Ammon's horn (tissue), 1 donor: ENCODE measurements at regions not wholly inside any gene's neighbourhood (a gene's known extent, or its start where the extent isn't known, plus 50 kb on each side); places are given as distances from the start of the nearest gene placed in this dataset.
"Not testable (repeated sequence)": the region's sequence is repeated elsewhere in the genome, so short reads cannot be mapped to it uniquely, and the experiment has no call there.

Experiments
- DNase-seq: peaks from one replicate; pipeline ENCODE4 v3.0.0-alpha.2; 2016; ENCODE audit warnings: low spot score

GRCh38 chr6:78505178-78505577, 362.2 kb upstream of the IRAK1BP1 start:
- DNase-seq, result no peak

- DNase-seq, result no peak
Measured at GRCh38 chr6:78511009-78511408, 356.3 kb upstream of the IRAK1BP1 start.

- no peak for DNase-seq
Measured at GRCh38 chr6:78513856-78514255, 353.5 kb upstream of the IRAK1BP1 start.

- DNase-seq, result no peak
Measured at GRCh38 chr6:78515271-78515670, 352.1 kb upstream of the IRAK1BP1 start.

- no peak for DNase-seq
Measured at GRCh38 chr6:78517399-78517798, 350.0 kb upstream of the IRAK1BP1 start.

GRCh38 chr6:78523622-78524021, 343.7 kb upstream of the IRAK1BP1 start:
- DNase-seq, result no peak

- DNase-seq, result peak; percentile 45
Measured at GRCh38 chr6:78525976-78526375, 341.4 kb upstream of the IRAK1BP1 start.

- no peak for DNase-seq
Measured at GRCh38 chr6:78526432-78526831, 340.9 kb upstream of the IRAK1BP1 start.

GRCh38 chr6:78528926-78529325, 338.4 kb upstream of the IRAK1BP1 start:
- DNase-seq, result no peak

- DNase-seq, result no peak
Measured at GRCh38 chr6:78530208-78530607, 337.1 kb upstream of the IRAK1BP1 start.

- DNase-seq, result no peak
Measured at GRCh38 chr6:78533426-78533825, 333.9 kb upstream of the IRAK1BP1 start.

GRCh38 chr6:78533876-78534275, 333.5 kb upstream of the IRAK1BP1 start:
- no peak for DNase-seq

GRCh38 chr6:78538002-78538401, 329.3 kb upstream of the IRAK1BP1 start:
- DNase-seq, result no peak

- DNase-seq, result not testable (repeated sequence)
Measured at GRCh38 chr6:78547636-78548035, 319.7 kb upstream of the IRAK1BP1 start.

GRCh38 chr6:78551361-78551760, 316.0 kb upstream of the IRAK1BP1 start:
- no peak for DNase-seq

GRCh38 chr6:78552435-78552834, 314.9 kb upstream of the IRAK1BP1 start:
- DNase-seq, result no peak

- no peak for DNase-seq
Measured at GRCh38 chr6:78554341-78554740, 313.0 kb upstream of the IRAK1BP1 start.

- DNase-seq, result no peak
Measured at GRCh38 chr6:78559056-78559455, 308.3 kb upstream of the IRAK1BP1 start.

GRCh38 chr6:78561015-78561414, 306.3 kb upstream of the IRAK1BP1 start:
- no peak for DNase-seq

- DNase-seq, result no peak
Measured at GRCh38 chr6:78565997-78566396, 301.4 kb upstream of the IRAK1BP1 start.

GRCh38 chr6:78570044-78570443, 297.3 kb upstream of the IRAK1BP1 start:
- DNase-seq, result no peak

- DNase-seq, result no peak
Measured at GRCh38 chr6:78577585-78577984, 289.8 kb upstream of the IRAK1BP1 start.

GRCh38 chr6:78578430-78578829, 288.9 kb upstream of the IRAK1BP1 start:
- DNase-seq, result no peak

GRCh38 chr6:78580923-78581322, 286.4 kb upstream of the IRAK1BP1 start:
- DNase-seq, result no peak

- no peak for DNase-seq
Measured at GRCh38 chr6:78583079-78583478, 284.3 kb upstream of the IRAK1BP1 start.
